NB4 (cell line): ENCODE measurements at regions not wholly inside any gene's neighbourhood (a gene's known extent, or its start where the extent isn't known, plus 50 kb on each side); places are given as distances from the start of the nearest gene placed in this dataset.

Experiments
- MYC ChIP-seq: IDR thresholded peaks from 2 replicates; pipeline ENCODE4 v1.6.1; 2011; ENCODE audit warnings: low read depth, low read length
- POLR2A ChIP-seq: IDR thresholded peaks from 2 replicates; pipeline ENCODE4 v1.6.1; 2011; ENCODE audit warnings: mild to moderate bottlenecking; ENCODE audit not compliant: insufficient read length; ENCODE audit errors: extremely low read depth
- TF ChIP-seq, protein P1 (sequence below): IDR thresholded peaks from one replicate; pipeline ENCODE4 v1.5.1; 2012; ENCODE audit warnings: low read depth, low read length
- TF ChIP-seq, protein P2 (sequence below): IDR thresholded peaks from 2 replicates; pipeline ENCODE4 v1.6.1; 2011; ENCODE audit warnings: low read depth, low read length

DNA sequence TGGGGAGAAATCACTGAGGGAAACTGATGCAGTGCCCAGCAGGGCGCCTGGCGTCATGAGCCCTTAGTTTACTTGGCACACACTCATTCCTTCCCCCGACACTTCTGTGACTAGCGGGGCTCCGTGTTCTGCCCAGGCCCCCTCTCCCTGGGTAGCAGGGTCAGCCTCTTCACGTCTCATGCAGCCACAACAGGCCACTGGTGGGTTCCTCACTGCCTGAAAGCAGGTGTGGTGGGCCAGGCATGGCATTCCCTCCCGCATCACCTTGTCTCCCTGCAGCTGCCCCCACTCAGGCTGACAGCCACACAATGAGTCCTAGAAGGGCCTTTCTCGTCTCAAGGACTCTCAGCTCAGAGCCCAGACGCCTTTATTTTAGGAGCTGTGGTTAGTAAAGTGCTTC, 51.1 kb upstream of the CPLX2 start:
- TF ChIP-seq POLR2A (no peak), MYC (no peak)
- TF ChIP-seq, protein P1, sequence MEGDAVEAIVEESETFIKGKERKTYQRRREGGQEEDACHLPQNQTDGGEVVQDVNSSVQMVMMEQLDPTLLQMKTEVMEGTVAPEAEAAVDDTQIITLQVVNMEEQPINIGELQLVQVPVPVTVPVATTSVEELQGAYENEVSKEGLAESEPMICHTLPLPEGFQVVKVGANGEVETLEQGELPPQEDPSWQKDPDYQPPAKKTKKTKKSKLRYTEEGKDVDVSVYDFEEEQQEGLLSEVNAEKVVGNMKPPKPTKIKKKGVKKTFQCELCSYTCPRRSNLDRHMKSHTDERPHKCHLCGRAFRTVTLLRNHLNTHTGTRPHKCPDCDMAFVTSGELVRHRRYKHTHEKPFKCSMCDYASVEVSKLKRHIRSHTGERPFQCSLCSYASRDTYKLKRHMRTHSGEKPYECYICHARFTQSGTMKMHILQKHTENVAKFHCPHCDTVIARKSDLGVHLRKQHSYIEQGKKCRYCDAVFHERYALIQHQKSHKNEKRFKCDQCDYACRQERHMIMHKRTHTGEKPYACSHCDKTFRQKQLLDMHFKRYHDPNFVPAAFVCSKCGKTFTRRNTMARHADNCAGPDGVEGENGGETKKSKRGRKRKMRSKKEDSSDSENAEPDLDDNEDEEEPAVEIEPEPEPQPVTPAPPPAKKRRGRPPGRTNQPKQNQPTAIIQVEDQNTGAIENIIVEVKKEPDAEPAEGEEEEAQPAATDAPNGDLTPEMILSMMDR: no peak
- TF ChIP-seq, protein P2, sequence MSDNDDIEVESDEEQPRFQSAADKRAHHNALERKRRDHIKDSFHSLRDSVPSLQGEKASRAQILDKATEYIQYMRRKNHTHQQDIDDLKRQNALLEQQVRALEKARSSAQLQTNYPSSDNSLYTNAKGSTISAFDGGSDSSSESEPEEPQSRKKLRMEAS: no peak
